ENCODE measurements at regions not wholly inside any gene's neighbourhood (a gene's known extent, or its start where the extent isn't known, plus 50 kb on each side); places are given as distances from the start of the nearest gene placed in this dataset.
"Not testable (repeated sequence)": the region's sequence is repeated elsewhere in the genome, so short reads cannot be mapped to it uniquely, and the experiment has no call there.

- no peak for DNase-seq (ENCODE audit: low spot score)
Observed at GRCh38 chr5:143634689-143635088, 177.3 kb upstream of the HMHB1 start.

GRCh38 chr5:143629871-143630659, 181.9 kb upstream of the HMHB1 start:
- DNase-seq (ENCODE audit: low spot score) = no peak

GRCh38 chr5:143625048-143625447, 186.9 kb upstream of the HMHB1 start:
- not testable (repeated sequence) for DNase-seq (ENCODE audit: low spot score)

- no peak for DNase-seq (ENCODE audit: low spot score)
Observed at GRCh38 chr5:143624465-143624864, 187.5 kb upstream of the HMHB1 start.

GRCh38 chr5:143619040-143619439, 192.9 kb upstream of the HMHB1 start:
- no peak for DNase-seq (ENCODE audit: low spot score)

- no peak for DNase-seq (ENCODE audit: low spot score)
Observed at GRCh38 chr5:143618141-143618540, 193.8 kb upstream of the HMHB1 start.

- no peak for DNase-seq (ENCODE audit: low spot score)
Observed at GRCh38 chr5:143614831-143615230, 197.1 kb upstream of the HMHB1 start.

GRCh38 chr5:143613329-143613728, 198.6 kb upstream of the HMHB1 start:
- no peak for DNase-seq (ENCODE audit: low spot score)

- no peak for DNase-seq (ENCODE audit: low spot score)
Observed at GRCh38 chr5:143610946-143611345, 201.0 kb upstream of the HMHB1 start.

GRCh38 chr5:143606043-143606752, 202.7 kb upstream of the NR3C1 start:
- DNase-seq (ENCODE audit: low spot score) = no peak

- DNase-seq (ENCODE audit: low spot score) = no peak
Observed at GRCh38 chr5:143605403-143606005, 202.0 kb upstream of the NR3C1 start.

GRCh38 chr5:143601917-143602333, 198.4 kb upstream of the NR3C1 start:
- DNase-seq (ENCODE audit: low spot score) = no peak

GRCh38 chr5:143601357-143601756, 197.9 kb upstream of the NR3C1 start:
- no peak for DNase-seq (ENCODE audit: low spot score)

- no peak for DNase-seq (ENCODE audit: low spot score)
Observed at GRCh38 chr5:143600396-143601075, 197.1 kb upstream of the NR3C1 start.

- DNase-seq (ENCODE audit: low spot score) = no peak
Observed at GRCh38 chr5:143599474-143599873, 196.0 kb upstream of the NR3C1 start.

GRCh38 chr5:143596824-143597223, 193.3 kb upstream of the NR3C1 start:
- no peak for DNase-seq (ENCODE audit: low spot score)

- no peak for DNase-seq (ENCODE audit: low spot score)
Observed at GRCh38 chr5:143594902-143595818, 191.7 kb upstream of the NR3C1 start.

- no peak for DNase-seq (ENCODE audit: low spot score)
Observed at GRCh38 chr5:143593723-143594122, 190.2 kb upstream of the NR3C1 start.

GRCh38 chr5:143592648-143593047, 189.2 kb upstream of the NR3C1 start:
- DNase-seq (ENCODE audit: low spot score) = no peak

GRCh38 chr5:143588933-143589662, 185.6 kb upstream of the NR3C1 start:
- DNase-seq (ENCODE audit: low spot score) = no peak
